SK-N-SH treated with all-trans-retinoic acid at 6 μM for 48 hours (cell line): ENCODE measurements at regions not wholly inside any gene's neighbourhood (a gene's known extent, or its start where the extent isn't known, plus 50 kb on each side); places are given as distances from the start of the nearest gene placed in this dataset.

Experiments used
- ATAC-seq: fragments of 200-7000 bp; cut with Tn5 transposase; 3 replicates; pipeline ENCODE4 v1.9.1; 2020; ENCODE audit warnings: mild to moderate bottlenecking, moderate library complexity
- ARNTL ChIP-seq: fragments of 450-650 bp; formaldehyde crosslinking; IDR thresholded peaks from 2 replicates; pipeline ENCODE4 v1.5.0; 2020; ENCODE audit warnings: low read depth, mild to moderate bottlenecking, moderate library complexity, borderline replicate concordance
- BACH2 ChIP-seq: fragments of 250-450 bp; sonication (Bioruptor Pico); IDR thresholded peaks from 2 replicates; pipeline ENCODE4 v1.9.0; 2021; ENCODE audit warnings: mild to moderate bottlenecking, borderline replicate concordance
- CSDC2 ChIP-seq: fragments of 250-450 bp; sonication (Bioruptor Pico); IDR thresholded peaks from 2 replicates; pipeline ENCODE4 v1.5.0; 2020; ENCODE audit warnings: mild to moderate bottlenecking, moderate library complexity
- ESRRG ChIP-seq: fragments of 250-450 bp; sonication (Bioruptor Pico); IDR thresholded peaks from 2 replicates; pipeline ENCODE4 v1.6.1; 2021; ENCODE audit warnings: mild to moderate bottlenecking
- GLIS3 ChIP-seq: fragments of 250-450 bp; sonication (Bioruptor Pico); IDR thresholded peaks from 2 replicates; pipeline ENCODE4 v1.5.0; 2020; ENCODE audit warnings: mild to moderate bottlenecking, moderate library complexity
- ISL1 ChIP-seq: fragments of 250-450 bp; sonication (Bioruptor Pico); IDR thresholded peaks from 2 replicates; pipeline ENCODE4 v2.1.2; 2022; ENCODE audit warnings: mild to moderate bottlenecking, moderate library complexity
- OSR1 ChIP-seq: fragments of 250-450 bp; sonication (Bioruptor Pico); IDR thresholded peaks from 2 replicates; pipeline ENCODE4 v1.8.0; 2022; ENCODE audit warnings: moderate library complexity, mild to moderate bottlenecking, inconsistent platforms
- PPARA ChIP-seq: fragments of 250-450 bp; sonication (Bioruptor Pico); IDR thresholded peaks from 2 replicates; pipeline ENCODE4 v1.5.0; 2020; ENCODE audit warnings: mild to moderate bottlenecking, borderline replicate concordance
- RARB ChIP-seq: fragments of 250-450 bp; sonication (Bioruptor Pico); IDR thresholded peaks from 2 replicates; pipeline ENCODE4 v1.8.0; 2021; ENCODE audit warnings: mild to moderate bottlenecking, moderate library complexity
- SNAI2 ChIP-seq: fragments of 250-450 bp; sonication (Bioruptor Pico); IDR thresholded peaks from 2 replicates; pipeline ENCODE4 v1.5.0; 2020; ENCODE audit warnings: mild to moderate bottlenecking, moderate library complexity
- TCF4 ChIP-seq: fragments of 250-450 bp; sonication (Bioruptor Pico); IDR thresholded peaks from 2 replicates; pipeline ENCODE4 v1.8.0; 2021; ENCODE audit warnings: mild to moderate bottlenecking, moderate library complexity, borderline replicate concordance
- TOX ChIP-seq: fragments of 250-450 bp; sonication (Bioruptor Pico); IDR thresholded peaks from 2 replicates; pipeline ENCODE4 v1.8.0; 2021; ENCODE audit warnings: mild to moderate bottlenecking, moderate library complexity, borderline replicate concordance
- TSHZ2 ChIP-seq: fragments of 250-450 bp; sonication (Bioruptor Pico); IDR thresholded peaks from 2 replicates; pipeline ENCODE4 v1.5.0; 2020; ENCODE audit warnings: mild to moderate bottlenecking, moderate library complexity
- ZC3H10 ChIP-seq: fragments of 250-450 bp; sonication (Bioruptor Pico); IDR thresholded peaks from 2 replicates; pipeline ENCODE4 v1.5.1; 2021; ENCODE audit warnings: mild to moderate bottlenecking, moderate library complexity
- ZFP3 ChIP-seq: fragments of 250-450 bp; sonication (Bioruptor Pico); IDR thresholded peaks from 2 replicates; pipeline ENCODE4 v1.5.0; 2020; ENCODE audit warnings: mild to moderate bottlenecking, moderate library complexity
- ZFP30 ChIP-seq: fragments of 450-650 bp; formaldehyde crosslinking; IDR thresholded peaks from 2 replicates; pipeline ENCODE4 v1.5.0; 2022; ENCODE audit warnings: mild to moderate bottlenecking, moderate library complexity
- ZNF565 ChIP-seq: fragments of 450-650 bp; formaldehyde crosslinking; conservative IDR thresholded peaks from 2 replicates; pipeline ENCODE4 v1.5.0; 2020; ENCODE audit warnings: low read depth, mild to moderate bottlenecking, moderate library complexity
- ZNF70 ChIP-seq: fragments of 450-650 bp; formaldehyde crosslinking; IDR thresholded peaks from 2 replicates; pipeline ENCODE4 v1.5.0; 2020; ENCODE audit warnings: mild to moderate bottlenecking, moderate library complexity
- ZNF8 ChIP-seq: fragments of 450-650 bp; formaldehyde crosslinking; IDR thresholded peaks from 2 replicates; pipeline ENCODE4 v1.5.0; 2020; ENCODE audit warnings: mild to moderate bottlenecking, moderate library complexity
- TF ChIP-seq, protein P1 (sequence below): fragments of 250-450 bp; sonication (Bioruptor Pico); IDR thresholded peaks from 2 replicates; pipeline ENCODE4 v1.8.0; 2021; ENCODE audit warnings: low read depth, mild to moderate bottlenecking, moderate library complexity, borderline replicate concordance
- TF ChIP-seq, protein P2 (sequence below): fragments of 250-450 bp; sonication (Bioruptor Pico); IDR thresholded peaks from 2 replicates; pipeline ENCODE4 v1.8.0; 2020; ENCODE audit warnings: mild to moderate bottlenecking, moderate library complexity, borderline replicate concordance
- TF ChIP-seq, protein P3 (sequence below): fragments of 250-450 bp; sonication (Bioruptor Pico); IDR thresholded peaks from 2 replicates; pipeline ENCODE4 v1.5.1; 2020; ENCODE audit warnings: low read depth, mild to moderate bottlenecking, moderate library complexity

GRCh38 chr5:171521219-171521633 lies 101.8 kb downstream of the FGF18 start:
- no peak for TF ChIP-seq ZNF8 (CRISPR knock-in tag)
- TF ChIP-seq GLIS3 (CRISPR knock-in tag): no peak
- no peak for TF ChIP-seq OSR1 (CRISPR knock-in tag)
- TF ChIP-seq, protein P1, sequence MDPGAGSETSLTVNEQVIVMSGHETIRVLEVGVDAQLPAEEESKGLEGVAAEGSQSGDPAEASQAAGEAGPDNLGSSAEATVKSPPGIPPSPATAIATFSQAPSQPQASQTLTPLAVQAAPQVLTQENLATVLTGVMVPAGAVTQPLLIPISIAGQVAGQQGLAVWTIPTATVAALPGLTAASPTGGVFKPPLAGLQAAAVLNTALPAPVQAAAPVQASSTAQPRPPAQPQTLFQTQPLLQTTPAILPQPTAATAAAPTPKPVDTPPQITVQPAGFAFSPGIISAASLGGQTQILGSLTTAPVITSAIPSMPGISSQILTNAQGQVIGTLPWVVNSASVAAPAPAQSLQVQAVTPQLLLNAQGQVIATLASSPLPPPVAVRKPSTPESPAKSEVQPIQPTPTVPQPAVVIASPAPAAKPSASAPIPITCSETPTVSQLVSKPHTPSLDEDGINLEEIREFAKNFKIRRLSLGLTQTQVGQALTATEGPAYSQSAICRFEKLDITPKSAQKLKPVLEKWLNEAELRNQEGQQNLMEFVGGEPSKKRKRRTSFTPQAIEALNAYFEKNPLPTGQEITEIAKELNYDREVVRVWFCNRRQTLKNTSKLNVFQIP (CRISPR knock-in tag): no peak
- TF ChIP-seq CSDC2 (CRISPR knock-in tag): no peak
- TF ChIP-seq BACH2 (CRISPR knock-in tag): no peak
- TF ChIP-seq TOX (CRISPR knock-in tag): no peak
- TF ChIP-seq ZFP30: no peak
- TF ChIP-seq, protein P2, sequence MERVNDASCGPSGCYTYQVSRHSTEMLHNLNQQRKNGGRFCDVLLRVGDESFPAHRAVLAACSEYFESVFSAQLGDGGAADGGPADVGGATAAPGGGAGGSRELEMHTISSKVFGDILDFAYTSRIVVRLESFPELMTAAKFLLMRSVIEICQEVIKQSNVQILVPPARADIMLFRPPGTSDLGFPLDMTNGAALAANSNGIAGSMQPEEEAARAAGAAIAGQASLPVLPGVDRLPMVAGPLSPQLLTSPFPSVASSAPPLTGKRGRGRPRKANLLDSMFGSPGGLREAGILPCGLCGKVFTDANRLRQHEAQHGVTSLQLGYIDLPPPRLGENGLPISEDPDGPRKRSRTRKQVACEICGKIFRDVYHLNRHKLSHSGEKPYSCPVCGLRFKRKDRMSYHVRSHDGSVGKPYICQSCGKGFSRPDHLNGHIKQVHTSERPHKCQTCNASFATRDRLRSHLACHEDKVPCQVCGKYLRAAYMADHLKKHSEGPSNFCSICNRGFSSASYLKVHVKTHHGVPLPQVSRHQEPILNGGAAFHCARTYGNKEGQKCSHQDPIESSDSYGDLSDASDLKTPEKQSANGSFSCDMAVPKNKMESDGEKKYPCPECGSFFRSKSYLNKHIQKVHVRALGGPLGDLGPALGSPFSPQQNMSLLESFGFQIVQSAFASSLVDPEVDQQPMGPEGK (CRISPR knock-in tag): no peak
- no peak for TF ChIP-seq ZNF565
- no peak for TF ChIP-seq ISL1
- no peak for TF ChIP-seq PPARA (CRISPR knock-in tag)
- no peak for TF ChIP-seq ZFP3 (CRISPR knock-in tag)
- ATAC-seq: peak; percentile 96

DNA sequence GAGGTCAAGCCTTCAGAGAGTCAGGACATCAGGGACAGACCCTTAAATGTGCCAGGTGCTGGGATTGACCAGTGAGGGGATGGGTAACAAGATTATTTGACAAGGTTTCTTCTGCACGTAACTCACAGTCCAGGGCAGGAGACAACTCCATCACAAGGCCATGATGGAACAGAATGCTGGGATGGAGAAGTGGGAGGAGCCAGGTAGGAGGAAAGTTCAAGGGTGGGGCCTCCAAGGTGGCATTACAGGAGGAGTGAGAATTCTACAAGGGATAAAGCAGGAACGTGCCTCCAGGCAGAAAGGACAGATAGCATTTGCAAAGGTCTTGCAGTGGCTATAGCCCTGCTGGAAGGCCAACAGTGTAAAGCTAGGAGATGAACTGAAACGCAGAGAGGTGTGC lies 102.2 kb downstream of the FGF18 start:
- peak; percentile 28 for ATAC-seq
- TF ChIP-seq ZFP30: no peak
- no peak for TF ChIP-seq TOX (CRISPR knock-in tag)
- TF ChIP-seq TSHZ2 (CRISPR knock-in tag): no peak
- TF ChIP-seq ARNTL (CRISPR knock-in tag): no peak
- TF ChIP-seq, protein P2 (CRISPR knock-in tag): no peak
- TF ChIP-seq PPARA (CRISPR knock-in tag): no peak
- TF ChIP-seq, protein P1 (CRISPR knock-in tag): no peak
- TF ChIP-seq ZC3H10 (CRISPR knock-in tag): no peak
- no peak for TF ChIP-seq ESRRG
- TF ChIP-seq GLIS3 (CRISPR knock-in tag): no peak
- TF ChIP-seq RARB (CRISPR knock-in tag): no peak
- no peak for TF ChIP-seq TCF4 (CRISPR knock-in tag)
- TF ChIP-seq SNAI2 (CRISPR knock-in tag): no peak
- TF ChIP-seq ZFP3 (CRISPR knock-in tag): no peak
- no peak for TF ChIP-seq BACH2 (CRISPR knock-in tag)
- TF ChIP-seq ZNF565: no peak
- TF ChIP-seq ZNF8 (CRISPR knock-in tag): no peak
- TF ChIP-seq, protein P3, sequence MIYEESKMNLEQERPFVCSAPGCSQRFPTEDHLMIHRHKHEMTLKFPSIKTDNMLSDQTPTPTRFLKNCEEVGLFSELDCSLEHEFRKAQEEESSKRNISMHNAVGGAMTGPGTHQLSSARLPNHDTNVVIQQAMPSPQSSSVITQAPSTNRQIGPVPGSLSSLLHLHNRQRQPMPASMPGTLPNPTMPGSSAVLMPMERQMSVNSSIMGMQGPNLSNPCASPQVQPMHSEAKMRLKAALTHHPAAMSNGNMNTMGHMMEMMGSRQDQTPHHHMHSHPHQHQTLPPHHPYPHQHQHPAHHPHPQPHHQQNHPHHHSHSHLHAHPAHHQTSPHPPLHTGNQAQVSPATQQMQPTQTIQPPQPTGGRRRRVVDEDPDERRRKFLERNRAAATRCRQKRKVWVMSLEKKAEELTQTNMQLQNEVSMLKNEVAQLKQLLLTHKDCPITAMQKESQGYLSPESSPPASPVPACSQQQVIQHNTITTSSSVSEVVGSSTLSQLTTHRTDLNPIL: no peak
- TF ChIP-seq ZNF70 (CRISPR knock-in tag): no peak
- TF ChIP-seq ISL1: no peak
